MM.1S (cell line): ENCODE measurements at regions not wholly inside any gene's neighbourhood (a gene's known extent, or its start where the extent isn't known, plus 50 kb on each side); places are given as distances from the start of the nearest gene placed in this dataset.

Experiments used
- DNase-seq: peaks from one replicate; pipeline ENCODE4 v3.0.0-alpha.2; 2015
- H2AFZ ChIP-seq: fragments of 300-600 bp; sonication (generic); 2 replicates; pipeline ENCODE4 v1.6.0; 2016; ENCODE audit warnings: antibody characterized with exemption, low read length
- H3F3A ChIP-seq: fragments of 300-600 bp; sonication (generic); 2 replicates; pipeline ENCODE4 v1.6.1; 2016; ENCODE audit warnings: mild to moderate bottlenecking, antibody characterized with exemption, low read length, moderate library complexity, mixed read lengths; ENCODE audit not compliant: insufficient read depth
- H3K27ac ChIP-seq: fragments of 300-600 bp; sonication (generic); 2 replicates; pipeline ENCODE4 v1.5.1; 2016; ENCODE audit warnings: mild to moderate bottlenecking, low read length
- H3K27me3 ChIP-seq: fragments of 300-600 bp; sonication (generic); replicated peaks from 2 replicates; pipeline ENCODE4 v1.6.0; 2016; ENCODE audit warnings: low read length; ENCODE audit not compliant: insufficient read depth
- H3K36me3 ChIP-seq: fragments of 300-600 bp; sonication (generic); replicated peaks from 2 replicates; pipeline ENCODE4 v1.6.1; 2016; ENCODE audit warnings: mild to moderate bottlenecking, low read length, mixed read lengths; ENCODE audit not compliant: insufficient read depth
- H3K4me1 ChIP-seq: fragments of 300-600 bp; sonication (generic); 2 replicates; pipeline ENCODE4 v1.6.1; 2016; ENCODE audit warnings: low read length, mixed read lengths
- H3K4me2 ChIP-seq: fragments of 300-600 bp; sonication (generic); 2 replicates; pipeline ENCODE4 v1.6.0; 2016; ENCODE audit warnings: low read depth, low read length
- H3K4me3 ChIP-seq: fragments of 300-600 bp; sonication (generic); 2 replicates; pipeline ENCODE4 v1.5.1; 2016; ENCODE audit warnings: low read length, mixed read lengths
- H3K79me2 ChIP-seq: fragments of 300-600 bp; sonication (generic); 2 replicates; pipeline ENCODE4 v1.6.1; 2016; ENCODE audit warnings: mixed run types, low read length, mixed read lengths
- H3K9ac ChIP-seq: fragments of 300-600 bp; sonication (generic); 2 replicates; pipeline ENCODE4 v1.6.1; 2016; ENCODE audit warnings: low read length, mixed read lengths
- H3K9me2 ChIP-seq: fragments of 300-600 bp; sonication (generic); replicated peaks from 2 replicates; pipeline ENCODE4 v1.6.1; 2016; ENCODE audit warnings: mild to moderate bottlenecking, low read length, mixed read lengths; ENCODE audit not compliant: insufficient read depth
- H3K9me3 ChIP-seq: fragments of 300-600 bp; sonication (generic); replicated peaks from 2 replicates; pipeline ENCODE4 v1.6.1; 2016; ENCODE audit warnings: mild to moderate bottlenecking, low read length, mixed read lengths; ENCODE audit not compliant: insufficient read depth
- H4K20me1 ChIP-seq: fragments of 300-600 bp; sonication (generic); 2 replicates; pipeline ENCODE4 v1.6.1; 2016; ENCODE audit warnings: mild to moderate bottlenecking, low read length, moderate library complexity, mixed read lengths; ENCODE audit not compliant: insufficient read depth
- CTCF ChIP-seq: fragments of 300-600 bp; sonication (generic); IDR thresholded peaks from 2 replicates; pipeline ENCODE4 v1.5.1; 2016; ENCODE audit warnings: antibody characterized with exemption, low read length, mixed read lengths
- EZH2 ChIP-seq: fragments of 300-600 bp; sonication (generic); optimal IDR thresholded peaks from 2 replicates; pipeline ENCODE3; 2017; ENCODE audit warnings: low read depth, mild to moderate bottlenecking, antibody characterized with exemption, low read length, mixed read lengths
- EZH2phosphoT487 ChIP-seq: fragments of 300-600 bp; sonication (generic); IDR thresholded peaks from 2 replicates; pipeline ENCODE4 v1.6.1; 2018; ENCODE audit warnings: antibody characterized with exemption, low read length

- H3K4me1 ChIP-seq = no peaks in the 10 kb centered on the region
- no peak overlapping the region for H2AFZ ChIP-seq
- no peak overlapping the region for H3K9ac ChIP-seq
- H3K9me2 ChIP-seq = no peaks in the 10 kb centered on the region
- H3F3A ChIP-seq = no peaks in the 10 kb centered on the region
- H3K36me3 ChIP-seq = no peaks in the 10 kb centered on the region
- no peaks in the 10 kb centered on the region for H4K20me1 ChIP-seq
- no peak overlapping the region for H3K4me3 ChIP-seq
- TF ChIP-seq EZH2phosphoT487 (no peak), CTCF (no peak), EZH2 (no peak)
- H3K4me2 ChIP-seq = no peak overlapping the region
- no peaks in the 10 kb centered on the region for H3K9me3 ChIP-seq
- DNase-seq = no peak
- no peaks in the 10 kb centered on the region for H3K79me2 ChIP-seq
- no peaks in the 10 kb centered on the region; the same call in 1 of the 2 replicates for H3K27me3 ChIP-seq
- no peak overlapping the region for H3K27ac ChIP-seq
Measured at GRCh38 chr6:167400482-167401138, 75.7 kb downstream of the TTLL2 start.

- TF ChIP-seq EZH2phosphoT487 = no peak
- no peak for TF ChIP-seq EZH2
- TF ChIP-seq CTCF = no peak
- Histone ChIP-seq H3K9me2 (no peaks in the 10 kb centered on the region), H3K9ac (no peak overlapping the region), H3K4me1 (no peaks in the 10 kb centered on the region), H3K4me3 (no peak overlapping the region), H3K27ac (no peak overlapping the region), H4K20me1 (no peaks in the 10 kb centered on the region), H3K4me2 (no peak overlapping the region), H3F3A (no peaks in the 10 kb centered on the region), H3K79me2 (no peaks in the 10 kb centered on the region), H2AFZ (no peak overlapping the region), H3K36me3 (no peaks in the 10 kb centered on the region), H3K27me3 (no peaks in the 10 kb centered on the region; the same call in 1 of the 2 replicates), H3K9me3 (no peaks in the 10 kb centered on the region)
- no peak for DNase-seq
Measured at GRCh38 chr6:167401525-167402194, 76.8 kb downstream of the TTLL2 start.

GRCh38 chr6:167402195-167402686, 77.4 kb downstream of the TTLL2 start:
- Histone ChIP-seq H4K20me1 (no peaks in the 10 kb centered on the region), H3K4me1 (no peaks in the 10 kb centered on the region), H3K79me2 (no peaks in the 10 kb centered on the region), H3K9ac (no peak overlapping the region), H3K27ac (no peak overlapping the region), H3F3A (no peaks in the 10 kb centered on the region), H3K4me3 (no peak overlapping the region), H3K4me2 (no peak overlapping the region), H3K36me3 (no peaks in the 10 kb centered on the region), H2AFZ (no peak overlapping the region), H3K9me2 (no peaks in the 10 kb centered on the region), H3K9me3 (no peaks in the 10 kb centered on the region), H3K27me3 (no peaks in the 10 kb centered on the region; the same call in 1 of the 2 replicates)
- TF ChIP-seq EZH2phosphoT487 = no peak
- no peak for DNase-seq

- Histone ChIP-seq H4K20me1 (no peaks in the 10 kb centered on the region), H3K27me3 (no peaks in the 10 kb centered on the region; the same call in 1 of the 2 replicates), H3F3A (no peaks in the 10 kb centered on the region), H3K9me3 (no peaks in the 10 kb centered on the region), H3K79me2 (no peaks in the 10 kb centered on the region), H2AFZ (no peak overlapping the region), H3K9me2 (no peaks in the 10 kb centered on the region), H3K9ac (no peak overlapping the region), H3K4me3 (no peak overlapping the region), H3K4me1 (no peaks in the 10 kb centered on the region), H3K36me3 (no peaks in the 10 kb centered on the region), H3K27ac (no peak overlapping the region), H3K4me2 (no peak overlapping the region)
- DNase-seq = no peak
- no peak for TF ChIP-seq CTCF
- TF ChIP-seq EZH2phosphoT487 = no peak
- no peak for TF ChIP-seq EZH2
Measured at GRCh38 chr6:167403427-167403826, 78.5 kb downstream of the TTLL2 start.
